ENCODE measurements at regions not wholly inside any gene's neighbourhood (a gene's known extent, or its start where the extent isn't known, plus 50 kb on each side); places are given as distances from the start of the nearest gene placed in this dataset.

DNA sequence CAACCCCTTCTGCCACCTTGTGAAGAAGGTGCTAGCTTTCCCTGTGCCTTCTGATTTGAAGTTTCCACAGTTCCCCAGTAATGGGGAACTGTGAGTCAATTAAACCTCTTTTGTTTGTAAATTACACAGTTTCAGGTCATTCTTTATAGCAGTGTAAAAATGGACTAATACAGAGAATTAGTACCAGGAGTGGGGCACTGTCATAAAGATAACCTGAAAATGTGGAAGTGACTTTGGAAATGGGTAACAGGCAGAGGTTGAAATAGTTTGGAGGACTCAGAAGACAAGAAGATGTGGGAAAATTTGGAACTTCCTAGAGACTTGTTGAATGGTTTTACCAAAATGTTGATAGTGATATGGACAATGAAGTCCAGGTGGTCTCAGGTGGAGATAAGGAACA, 131.0 kb upstream of the HAND2 start:
- Histone ChIP-seq H4K8ac (replicated peaks; ENCODE audit: insufficient read length, low read depth, low read length) (no peak overlapping the region), H2BK20ac (ENCODE audit: low read depth, low read length, poor library complexity, severe bottlenecking) (no peak overlapping the region), H3K4me2 (ENCODE audit: insufficient read depth, insufficient read length, low read length) (no peak overlapping the region), H3K9me3 (ENCODE audit: control insufficient read depth, low read depth, low read length) (no peaks in the 10 kb centered on the region), H2AFZ (ENCODE audit: low read length) (no peak overlapping the region), H3K27me3 (ENCODE audit: insufficient read depth, low read length) (no peaks in the 10 kb centered on the region), H3K18ac (ENCODE audit: insufficient read length, low read depth, low read length) (no peak overlapping the region), H3K4ac (ENCODE audit: low read depth, low read length) (no peak overlapping the region), H3K56ac (ENCODE audit: insufficient read length, low read depth, low read length) (no peak overlapping the region), H3K79me2 (ENCODE audit: insufficient read depth, low read length) (no peaks in the 10 kb centered on the region), H3K23me2 (ENCODE audit: insufficient read length, low read depth, low read length, poor library complexity, severe bottlenecking) (no peaks in the 10 kb centered on the region), H2AK5ac (ENCODE audit: insufficient read length, low read length) (no peak overlapping the region), H4K5ac (ENCODE audit: insufficient read length, low read depth, low read length) (no peak overlapping the region), H3K9ac (ENCODE audit: extremely low read depth, insufficient read length, low read length) (no peak overlapping the region), H2BK12ac (ENCODE audit: insufficient read length, low read depth, low read length) (no peak overlapping the region), H2BK15ac (ENCODE audit: low read depth, low read length) (no peak overlapping the region), H3K79me1 (ENCODE audit: insufficient read depth, low read depth, low read length, poor library complexity, severe bottlenecking) (no peaks in the 10 kb centered on the region), H4K20me1 (ENCODE audit: control insufficient read depth, insufficient read depth, insufficient read length) (no peaks in the 10 kb centered on the region), H3T11ph (ENCODE audit: low read length) (no peak overlapping the region), H3K4me1 (ENCODE audit: insufficient read depth, low read length) (no peaks in the 10 kb centered on the region), H3K27ac (ENCODE audit: insufficient read length, low read depth, low read length) (no peak overlapping the region), H4K91ac (ENCODE audit: insufficient read length, low read depth, low read length) (no peak overlapping the region), H2BK120ac (ENCODE audit: low read depth, low read length, poor library complexity, severe bottlenecking) (no peak overlapping the region), H3K23ac (ENCODE audit: insufficient read length, low read depth, low read length) (no peak overlapping the region), H2BK5ac (ENCODE audit: insufficient read length, low read length) (no peak overlapping the region), H3K14ac (ENCODE audit: insufficient read depth, low read length) (no peak overlapping the region)
- no peak for DNase-seq
- Mint-ChIP-seq H3K36me3 (ENCODE audit: insufficient read depth in 1 of 3, low read depth in 3 of 3) (peaks cover 0 to 5% (median 0%) of the 10 kb centered on the region in 3 experiments; a peak in 2 of 7 replicates), H3K4me1 (no peaks in the 10 kb centered on the region), H3K27ac (no peak overlapping the region), H3K9me3 (peaks cover 3 to 4% of the 10 kb centered on the region in 2 experiments; a peak in 3 of 5 replicates), H3K4me3 (no peak overlapping the region), H3K27me3 (ENCODE audit: low read depth) (no peaks in the 10 kb centered on the region)
- TF ChIP-seq CTCF (conservative IDR thresholded peaks at IDR 0.05), result no peak
